GM23338 (cell line): ENCODE measurements at regions not wholly inside any gene's neighbourhood (a gene's known extent, or its start where the extent isn't known, plus 50 kb on each side); places are given as distances from the start of the nearest gene placed in this dataset.

Experiments
- ATAC-seq: fragments of 200-7000 bp; cut with Tn5 transposase; 3 replicates; pipeline ENCODE4 v1.9.1; 2020
- DNase-seq: peaks from one replicate; pipeline ENCODE4 v3.0.0-alpha.2; 2015; ENCODE audit warnings: low spot score
- H2AFZ ChIP-seq: fragments of 200-600 bp; sonication (generic); 2 replicates; pipeline ENCODE4 v1.8.0; 2016; ENCODE audit warnings: antibody characterized with exemption, mild to moderate bottlenecking, moderate library complexity
- H3F3A ChIP-seq: fragments of 200-600 bp; sonication (generic); replicated peaks from 2 replicates; pipeline ENCODE4 v1.8.0; 2017; ENCODE audit warnings: antibody characterized with exemption, mixed run types, low read depth
- H3K27ac ChIP-seq: fragments of 200-600 bp; sonication (generic); 2 replicates; pipeline ENCODE4 v1.6.1; 2016; ENCODE audit warnings: low read depth
- H3K27me3 ChIP-seq: fragments of 200-600 bp; sonication (generic); 2 replicates; pipeline ENCODE4 v1.8.0; 2016; ENCODE audit warnings: mild to moderate bottlenecking, mixed run types, moderate library complexity; ENCODE audit not compliant: insufficient read depth
- H3K36me3 ChIP-seq: fragments of 200-600 bp; sonication (generic); 2 replicates; pipeline ENCODE4 v1.8.0; 2016; ENCODE audit warnings: mild to moderate bottlenecking; ENCODE audit not compliant: insufficient read depth
- H3K4me1 ChIP-seq: fragments of 200-600 bp; sonication (generic); 2 replicates; pipeline ENCODE4 v1.8.0; 2016; ENCODE audit warnings: mild to moderate bottlenecking, moderate library complexity; ENCODE audit not compliant: insufficient read depth
- H3K4me2 ChIP-seq: fragments of 200-600 bp; sonication (generic); 2 replicates; pipeline ENCODE4 v1.7.1; 2017; ENCODE audit warnings: mixed run types
- H3K4me3 ChIP-seq: fragments of 200-600 bp; sonication (generic); 2 replicates; pipeline ENCODE4 v1.6.1; 2016; ENCODE audit warnings: mixed run types
- H3K79me2 ChIP-seq: fragments of 200-600 bp; sonication (generic); replicated peaks from 2 replicates; pipeline ENCODE4 v1.8.0; 2017; ENCODE audit warnings: mild to moderate bottlenecking; ENCODE audit not compliant: insufficient read depth
- H3K9me2 ChIP-seq: fragments of 200-600 bp; sonication (generic); 2 replicates; pipeline ENCODE4 v1.8.0; 2017; ENCODE audit not compliant: insufficient read depth
- H4K20me1 ChIP-seq: fragments of 200-600 bp; sonication (generic); replicated peaks from 2 replicates; pipeline ENCODE4 v1.8.0; 2017; ENCODE audit warnings: mild to moderate bottlenecking; ENCODE audit not compliant: insufficient read depth
- H3K27ac Mint-ChIP-seq: 2 replicates; pipeline ENCODE4 v1.8.0; 2020; ENCODE audit warnings: inconsistent platforms, mild to moderate bottlenecking, moderate library complexity, mixed read lengths
- H3K27me3 Mint-ChIP-seq: 3 replicates; pipeline ENCODE4 v1.8.0; 2022; ENCODE audit warnings: low read depth, mild to moderate bottlenecking, moderate library complexity, mixed read lengths, inconsistent platforms; ENCODE audit not compliant: insufficient read depth, poor library complexity
- H3K36me3 Mint-ChIP-seq: 3 replicates; pipeline ENCODE4 v1.8.0; 2021; ENCODE audit warnings: low read depth, mild to moderate bottlenecking, inconsistent platforms, moderate library complexity, mixed read lengths
- H3K4me1 Mint-ChIP-seq: 3 replicates; pipeline ENCODE4 v1.8.0; 2020; ENCODE audit warnings: mild to moderate bottlenecking, inconsistent platforms, mixed read lengths
- H3K4me3 Mint-ChIP-seq: 3 replicates; pipeline ENCODE4 v1.8.0; 2021; ENCODE audit warnings: moderate library complexity, mild to moderate bottlenecking, inconsistent platforms, mixed read lengths
- H3K9me3 Mint-ChIP-seq: 3 replicates; pipeline ENCODE4 v1.8.0; 2020; ENCODE audit warnings: moderate library complexity, mild to moderate bottlenecking, inconsistent platforms, mixed read lengths
- CREB1 ChIP-seq: fragments of 250-450 bp; sonication (Bioruptor Pico); IDR thresholded peaks from 2 replicates; pipeline ENCODE4 v1.5.0; 2020; ENCODE audit warnings: low read depth, mild to moderate bottlenecking, moderate library complexity
- CTCF ChIP-seq, 2 experiments: fragments of 200-600 bp in 1 of 2; sonication (generic) in 1 of 2; conservative IDR thresholded peaks; 2 replicates each; pipeline versions ENCODE4 v1.5.1 to v1.6.1; 2016 to 2017; ENCODE audit warnings: antibody characterized with exemption in 2 of 2, low read depth in 2 of 2, mild to moderate bottlenecking in 2 of 2, moderate library complexity in 1 of 2
- ETS1 ChIP-seq: IDR thresholded peaks from 2 replicates; pipeline ENCODE4 v1.6.1; 2016; ENCODE audit warnings: antibody characterized with exemption
- EZH2 ChIP-seq: fragments of 200-600 bp; sonication (generic); IDR thresholded peaks from one replicate; pipeline ENCODE4 v1.8.0; 2017; ENCODE audit warnings: antibody characterized with exemption, mild to moderate bottlenecking, low read depth; ENCODE audit not compliant: unreplicated experiment
- JUNB ChIP-seq: IDR thresholded peaks from one replicate; pipeline ENCODE4 v1.6.1; 2016; ENCODE audit warnings: antibody characterized with exemption; ENCODE audit not compliant: unreplicated experiment
- STAT1 ChIP-seq: IDR thresholded peaks from one replicate; pipeline ENCODE4 v1.6.1; 2016; ENCODE audit warnings: antibody characterized with exemption; ENCODE audit not compliant: unreplicated experiment
- ZNF114 ChIP-seq: fragments of 250-450 bp; sonication (Bioruptor Pico); IDR thresholded peaks from 2 replicates; pipeline ENCODE4 v1.5.0; 2020; ENCODE audit warnings: mild to moderate bottlenecking, moderate library complexity
- ZNF331 ChIP-seq: fragments of 250-450 bp; sonication (Bioruptor Pico); IDR thresholded peaks from 2 replicates; pipeline ENCODE4 v1.5.0; 2020; ENCODE audit warnings: low read depth, mild to moderate bottlenecking, moderate library complexity
- ZNF462 ChIP-seq: fragments of 250-450 bp; sonication (Bioruptor Pico); IDR thresholded peaks from 2 replicates; pipeline ENCODE4 v1.5.0; 2020; ENCODE audit warnings: mild to moderate bottlenecking, moderate library complexity

GRCh38 chr11:106415510-106415909 lies 338.0 kb downstream of the AASDHPPT start:
- H3K4me1 ChIP-seq, result no peaks in the 10 kb centered on the region
- H3K36me3 ChIP-seq, result no peaks in the 10 kb centered on the region
- no peak overlapping the region for H3K4me2 ChIP-seq
- H3K9me2 ChIP-seq, result peaks cover 17% of the 10 kb centered on the region
- DNase-seq (no peak), ATAC-seq (no peak)
- H4K20me1 ChIP-seq, result no peaks in the 10 kb centered on the region
- H3K4me3 Mint-ChIP-seq, result no peak overlapping the region
- no peak for TF ChIP-seq EZH2
- peak; percentile 22 to 29; a peak in 3 of 4 replicates for TF ChIP-seq CTCF (conservative IDR thresholded peaks at IDR 0.05; ENCODE audit: low read depth in 2 of 2)
- no peak for TF ChIP-seq STAT1
- H3K9me3 Mint-ChIP-seq, result no peaks in the 10 kb centered on the region
- H3K27ac ChIP-seq, result no peak overlapping the region
- no peaks in the 10 kb centered on the region for H3K27me3 Mint-ChIP-seq
- H2AFZ ChIP-seq, result no peak overlapping the region
- no peak overlapping the region for H3K4me3 ChIP-seq
- H3K36me3 Mint-ChIP-seq, result no peaks in the 10 kb centered on the region
- H3K27me3 ChIP-seq, result no peaks in the 10 kb centered on the region
- peaks cover 4% of the 10 kb centered on the region; the same call in 2 of the 3 replicates for H3K4me1 Mint-ChIP-seq
- no peaks in the 10 kb centered on the region for H3F3A ChIP-seq
- no peak overlapping the region for H3K27ac Mint-ChIP-seq
- H3K79me2 ChIP-seq, result no peaks in the 10 kb centered on the region

GRCh38 chr11:106418791-106419190 lies 341.3 kb downstream of the AASDHPPT start:
- no peaks in the 10 kb centered on the region for H3K9me3 Mint-ChIP-seq
- Histone ChIP-seq H2AFZ (no peak overlapping the region), H4K20me1 (no peaks in the 10 kb centered on the region), H3K4me2 (no peak overlapping the region), H3K4me1 (peaks cover 4% of the 10 kb centered on the region; the same call in 1 of the 2 replicates), H3K4me3 (no peak overlapping the region), H3K36me3 (no peaks in the 10 kb centered on the region), H3K79me2 (no peaks in the 10 kb centered on the region), H3K27ac (no peak overlapping the region), H3K9me2 (peaks cover 15% of the 10 kb centered on the region), H3K27me3 (no peaks in the 10 kb centered on the region), H3F3A (no peaks in the 10 kb centered on the region)
- H3K27me3 Mint-ChIP-seq, result no peaks in the 10 kb centered on the region
- DNase-seq, result no peak
- no peaks in the 10 kb centered on the region for H3K36me3 Mint-ChIP-seq
- H3K4me3 Mint-ChIP-seq, result no peak overlapping the region
- H3K27ac Mint-ChIP-seq, result no peak overlapping the region
- no peak for ATAC-seq
- H3K4me1 Mint-ChIP-seq, result peaks cover 6% of the 10 kb centered on the region; the same call in 2 of the 3 replicates
- TF ChIP-seq ETS1, result no peak
- TF ChIP-seq EZH2, result no peak
- TF ChIP-seq JUNB, result no peak
- TF ChIP-seq CREB1 (CRISPR knock-in tag), result no peak
- no peak for TF ChIP-seq ZNF462 (CRISPR knock-in tag)
- no peak for TF ChIP-seq ZNF331 (CRISPR knock-in tag)
- TF ChIP-seq ZNF114 (CRISPR knock-in tag), result no peak
- no peak for TF ChIP-seq CTCF (conservative IDR thresholded peaks at IDR 0.05; ENCODE audit: low read depth in 2 of 2)
